NB4 (cell line): ENCODE measurements at regions not wholly inside any gene's neighbourhood (a gene's known extent, or its start where the extent isn't known, plus 50 kb on each side); places are given as distances from the start of the nearest gene placed in this dataset.

Experiments
- MYC ChIP-seq: IDR thresholded peaks from 2 replicates; pipeline ENCODE4 v1.6.1; 2011; ENCODE audit warnings: low read depth, low read length
- POLR2A ChIP-seq: IDR thresholded peaks from 2 replicates; pipeline ENCODE4 v1.6.1; 2011; ENCODE audit warnings: mild to moderate bottlenecking; ENCODE audit not compliant: insufficient read length; ENCODE audit errors: extremely low read depth
- TF ChIP-seq, protein P1 (sequence below): IDR thresholded peaks from one replicate; pipeline ENCODE4 v1.5.1; 2012; ENCODE audit warnings: low read depth, low read length

DNA sequence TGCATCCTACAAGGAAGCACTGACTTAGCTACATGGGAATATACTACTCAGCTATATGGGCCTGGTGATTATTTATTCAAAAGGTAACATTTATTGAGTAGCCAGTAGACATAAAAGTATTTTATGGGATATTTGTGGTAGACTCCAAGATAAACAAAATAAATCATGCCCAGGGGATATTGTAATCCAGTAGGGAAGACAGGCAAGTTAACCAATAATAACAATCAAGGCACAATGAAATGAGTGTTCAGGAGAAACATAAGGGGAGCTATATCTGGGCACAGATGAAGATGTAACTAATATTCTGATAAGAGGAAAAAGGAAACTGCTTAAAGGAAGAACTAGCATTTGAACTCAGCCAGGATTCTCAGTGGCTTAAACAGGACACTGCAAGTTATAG lies 161.4 kb upstream of the MTNR1B start:
- TF ChIP-seq, protein P1, sequence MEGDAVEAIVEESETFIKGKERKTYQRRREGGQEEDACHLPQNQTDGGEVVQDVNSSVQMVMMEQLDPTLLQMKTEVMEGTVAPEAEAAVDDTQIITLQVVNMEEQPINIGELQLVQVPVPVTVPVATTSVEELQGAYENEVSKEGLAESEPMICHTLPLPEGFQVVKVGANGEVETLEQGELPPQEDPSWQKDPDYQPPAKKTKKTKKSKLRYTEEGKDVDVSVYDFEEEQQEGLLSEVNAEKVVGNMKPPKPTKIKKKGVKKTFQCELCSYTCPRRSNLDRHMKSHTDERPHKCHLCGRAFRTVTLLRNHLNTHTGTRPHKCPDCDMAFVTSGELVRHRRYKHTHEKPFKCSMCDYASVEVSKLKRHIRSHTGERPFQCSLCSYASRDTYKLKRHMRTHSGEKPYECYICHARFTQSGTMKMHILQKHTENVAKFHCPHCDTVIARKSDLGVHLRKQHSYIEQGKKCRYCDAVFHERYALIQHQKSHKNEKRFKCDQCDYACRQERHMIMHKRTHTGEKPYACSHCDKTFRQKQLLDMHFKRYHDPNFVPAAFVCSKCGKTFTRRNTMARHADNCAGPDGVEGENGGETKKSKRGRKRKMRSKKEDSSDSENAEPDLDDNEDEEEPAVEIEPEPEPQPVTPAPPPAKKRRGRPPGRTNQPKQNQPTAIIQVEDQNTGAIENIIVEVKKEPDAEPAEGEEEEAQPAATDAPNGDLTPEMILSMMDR, result no peak
- TF ChIP-seq MYC (no peak), POLR2A (no peak)
